Caco-2 (cell line): ENCODE measurements at regions not wholly inside any gene's neighbourhood (a gene's known extent, or its start where the extent isn't known, plus 50 kb on each side); places are given as distances from the start of the nearest gene placed in this dataset.

Experiments used
- BruUV-seq: library from RNA; stranded (reverse); fragments of 400-500 nt; replicated peaks from 2 replicates; lab custom pipeline; 2021; lab: Mats Ljungman, UMichigan
- CTCF ChIA-PET: fragments of 300-600 bp; sonication (Branson Sonifier 250); formaldehyde crosslinking; loops from one replicate; lab custom pipeline; 2022; ENCODE audit warnings: antibody characterized with exemption; lab: Charles Lee
- POLR2A ChIA-PET: fragments of 300-600 bp; sonication (Branson Sonifier 250); formaldehyde crosslinking; loops from one replicate; lab custom pipeline; 2022; ENCODE audit warnings: antibody characterized with exemption; lab: Charles Lee
- DNase-seq, 2 experiments: peaks; one replicate each; pipeline versions ENCODE4 v3.0.0 to v3.0.0-alpha.2; 2020 to 2022
- H3K27me3 ChIP-seq: replicated peaks from 2 replicates; pipeline ENCODE4 v1.6.0; 2011; ENCODE audit warnings: low read length; ENCODE audit not compliant: control insufficient read depth, insufficient read depth
- H3K36me3 ChIP-seq: 2 replicates; pipeline ENCODE4 v1.5.1; 2011; ENCODE audit warnings: low read length; ENCODE audit not compliant: control insufficient read depth, insufficient read depth
- H3K4me1 ChIP-seq: fragments of 250-450 bp; sonication (Bioruptor Pico); 2 replicates; pipeline ENCODE4 v1.5.1; 2020; ENCODE audit warnings: mild to moderate bottlenecking
- H3K4me3 ChIP-seq: 2 replicates; pipeline ENCODE4 v1.5.1; 2011; ENCODE audit warnings: low read depth, mild to moderate bottlenecking, control low read depth, low read length
- H3K9me3 ChIP-seq: fragments of 250-450 bp; sonication (Bioruptor Pico); 2 replicates; pipeline ENCODE4 v1.5.1; 2020; ENCODE audit warnings: mild to moderate bottlenecking, moderate library complexity
- H3K27ac Mint-ChIP-seq: one replicate; pipeline ENCODE4 v1.8.0; 2022; ENCODE audit warnings: mixed read lengths; ENCODE audit not compliant: unreplicated experiment
- H3K27me3 Mint-ChIP-seq: one replicate; pipeline ENCODE4 v1.8.0; 2022; ENCODE audit warnings: mixed read lengths; ENCODE audit not compliant: insufficient read depth, unreplicated experiment
- H3K36me3 Mint-ChIP-seq: one replicate; pipeline ENCODE4 v1.8.0; 2022; ENCODE audit warnings: mild to moderate bottlenecking, mixed read lengths; ENCODE audit not compliant: insufficient read depth, unreplicated experiment
- H3K4me1 Mint-ChIP-seq: one replicate; pipeline ENCODE4 v1.8.0; 2022; ENCODE audit warnings: low read depth, mixed read lengths; ENCODE audit not compliant: unreplicated experiment
- H3K4me3 Mint-ChIP-seq: one replicate; pipeline ENCODE4 v1.8.0; 2022; ENCODE audit warnings: mild to moderate bottlenecking, moderate library complexity, mixed read lengths; ENCODE audit not compliant: unreplicated experiment
- H3K9me3 Mint-ChIP-seq: one replicate; pipeline ENCODE4 v1.8.0; 2022; ENCODE audit warnings: mixed read lengths; ENCODE audit not compliant: unreplicated experiment
- CTCF ChIP-seq, 2 experiments: fragments of 200-600 bp in 1 of 2; IDR thresholded peaks; 1 replicate in 1 of 2; 2 replicates in 1 of 2; pipeline versions ENCODE4 v1.5.1 to v1.8.0; 2011 to 2022; ENCODE audit warnings: antibody characterized with exemption in 1 of 2, control low read depth in 1 of 2, inconsistent platforms in 1 of 2, low read depth in 1 of 2, low read length in 1 of 2, mild to moderate bottlenecking in 1 of 2, moderate library complexity in 1 of 2; ENCODE audit not compliant: insufficient read depth in 1 of 2, severe bottlenecking in 1 of 2, unreplicated experiment in 1 of 2
- intact Hi-C: fragments of 100-400 bp; cut with micrococcal nuclease; formaldehyde crosslinking; loops from one replicate; pipeline ENCODE4 v1.10.0; 2022; ENCODE audit not compliant: unreplicated experiment

- no peaks in the 10 kb centered on the region for H3K36me3 Mint-ChIP-seq
- no peak overlapping the region for H3K4me3 Mint-ChIP-seq
- H3K4me1 Mint-ChIP-seq, result no peaks in the 10 kb centered on the region
- intact Hi-C loops, result no loop called here
- Histone ChIP-seq H3K4me1 (no peaks in the 10 kb centered on the region), H3K9me3 (no peaks in the 10 kb centered on the region), H3K36me3 (no peaks in the 10 kb centered on the region), H3K27me3 (no peaks in the 10 kb centered on the region), H3K4me3 (no peak overlapping the region)
- H3K9me3 Mint-ChIP-seq, result peaks cover 11% of the 10 kb centered on the region
- ChIA-PET CTCF (no interaction called here), POLR2A (no interaction called here)
- TF ChIP-seq CTCF (IDR thresholded peaks at IDR 0.05; ENCODE audit: insufficient read depth in 1 of 2, low read depth in 1 of 2, low read length in 1 of 2, severe bottlenecking in 1 of 2, unreplicated experiment in 1 of 2), result no peak
- no peak for DNase-seq
- H3K27ac Mint-ChIP-seq, result no peak overlapping the region
- BruUV-seq, result no TSS peak
- peaks cover 6% of the 10 kb centered on the region for H3K27me3 Mint-ChIP-seq
Measured at GRCh38 chr14:28953973-28954372, 187.4 kb downstream of the FOXG1 start.

DNA sequence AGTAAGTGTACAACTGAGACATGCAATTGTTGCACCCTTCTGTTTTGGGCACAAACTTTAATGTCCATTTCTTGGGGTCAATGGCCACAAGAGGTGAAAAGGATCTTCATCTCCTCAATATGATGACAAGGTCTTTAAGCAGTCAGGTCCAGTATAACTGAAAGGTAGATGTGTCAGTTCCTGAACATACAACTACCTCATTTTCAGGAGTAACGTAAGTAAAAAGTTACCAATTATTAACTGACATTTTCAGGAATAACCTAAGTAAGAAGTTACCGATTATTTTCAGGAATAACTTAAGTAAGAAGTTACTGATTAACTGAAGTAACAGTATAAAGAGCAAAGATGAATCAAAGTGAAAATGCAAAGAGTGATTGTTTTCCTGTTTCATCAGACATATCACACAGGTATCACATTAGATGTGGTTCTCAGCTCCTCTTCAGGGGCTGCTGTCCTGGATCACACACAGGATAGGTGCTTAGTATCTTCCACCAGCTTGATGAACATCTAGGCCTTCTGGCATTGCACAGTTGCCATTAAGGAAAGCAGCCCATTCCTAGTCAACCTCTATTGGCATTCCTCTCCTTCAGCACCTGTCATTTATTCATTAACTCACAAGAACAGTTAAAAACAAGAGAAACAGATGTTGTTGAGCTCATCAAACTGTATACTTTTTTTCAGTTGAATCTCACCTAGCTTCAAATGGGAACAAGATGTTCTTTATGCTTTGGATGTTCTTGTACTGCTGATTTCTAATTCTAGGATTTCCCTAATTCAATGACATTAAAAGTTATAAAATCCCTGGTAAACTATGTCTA, 200.0 kb downstream of the FOXG1 start:
- no peak for DNase-seq
- H3K4me1 Mint-ChIP-seq, result no peaks in the 10 kb centered on the region
- no peaks in the 10 kb centered on the region for H3K27me3 ChIP-seq
- POLR2A ChIA-PET, result no interaction called here
- H3K9me3 ChIP-seq, result no peaks in the 10 kb centered on the region
- H3K36me3 ChIP-seq, result no peaks in the 10 kb centered on the region
- intact Hi-C loops, result no loop called here
- CTCF ChIA-PET, result no interaction called here
- no peak for TF ChIP-seq CTCF (IDR thresholded peaks at IDR 0.05; ENCODE audit: insufficient read depth in 1 of 2, low read depth in 1 of 2, low read length in 1 of 2, severe bottlenecking in 1 of 2, unreplicated experiment in 1 of 2)
- H3K36me3 Mint-ChIP-seq, result no peaks in the 10 kb centered on the region
- H3K27ac Mint-ChIP-seq, result no peak overlapping the region
- BruUV-seq, result no TSS peak
- H3K27me3 Mint-ChIP-seq, result no peaks in the 10 kb centered on the region
- H3K4me3 Mint-ChIP-seq, result no peak overlapping the region
- H3K9me3 Mint-ChIP-seq, result no peaks in the 10 kb centered on the region
- no peaks in the 10 kb centered on the region for H3K4me1 ChIP-seq
- no peak overlapping the region for H3K4me3 ChIP-seq

GRCh38 chr14:28975084-28975483, 208.5 kb downstream of the FOXG1 start:
- Histone ChIP-seq H3K4me3 (no peak overlapping the region), H3K4me1 (no peaks in the 10 kb centered on the region), H3K27me3 (no peaks in the 10 kb centered on the region), H3K9me3 (no peaks in the 10 kb centered on the region), H3K36me3 (no peaks in the 10 kb centered on the region)
- intact Hi-C loops, result no loop called here
- ChIA-PET CTCF (no interaction called here), POLR2A (no interaction called here)
- H3K27me3 Mint-ChIP-seq, result peaks cover 3% of the 10 kb centered on the region
- no peaks in the 10 kb centered on the region for H3K36me3 Mint-ChIP-seq
- no peaks in the 10 kb centered on the region for H3K9me3 Mint-ChIP-seq
- H3K4me3 Mint-ChIP-seq, result no peak overlapping the region
- DNase-seq, result no peak
- no peak for TF ChIP-seq CTCF (IDR thresholded peaks at IDR 0.05; ENCODE audit: insufficient read depth in 1 of 2, low read depth in 1 of 2, low read length in 1 of 2, severe bottlenecking in 1 of 2, unreplicated experiment in 1 of 2)
- no peak overlapping the region for H3K27ac Mint-ChIP-seq
- no peaks in the 10 kb centered on the region for H3K4me1 Mint-ChIP-seq
- no TSS peak for BruUV-seq
